ENCODE measurements at regions not wholly inside any gene's neighbourhood (a gene's known extent, or its start where the extent isn't known, plus 50 kb on each side); places are given as distances from the start of the nearest gene placed in this dataset.

GRCh38 chr3:174538151-174538550 lies 321.0 kb upstream of the NAALADL2 start:
- no peak for TF ChIP-seq CTCF (conservative IDR thresholded peaks at IDR 0.05; ENCODE audit: low read length)
- TF ChIP-seq EZH2phosphoT487 (IDR thresholded peaks at IDR 0.05; ENCODE audit: borderline replicate concordance): no peak

All from Loucy (cell line).